ENCODE measurements at regions not wholly inside any gene's neighbourhood (a gene's known extent, or its start where the extent isn't known, plus 50 kb on each side); places are given as distances from the start of the nearest gene placed in this dataset.

DNA sequence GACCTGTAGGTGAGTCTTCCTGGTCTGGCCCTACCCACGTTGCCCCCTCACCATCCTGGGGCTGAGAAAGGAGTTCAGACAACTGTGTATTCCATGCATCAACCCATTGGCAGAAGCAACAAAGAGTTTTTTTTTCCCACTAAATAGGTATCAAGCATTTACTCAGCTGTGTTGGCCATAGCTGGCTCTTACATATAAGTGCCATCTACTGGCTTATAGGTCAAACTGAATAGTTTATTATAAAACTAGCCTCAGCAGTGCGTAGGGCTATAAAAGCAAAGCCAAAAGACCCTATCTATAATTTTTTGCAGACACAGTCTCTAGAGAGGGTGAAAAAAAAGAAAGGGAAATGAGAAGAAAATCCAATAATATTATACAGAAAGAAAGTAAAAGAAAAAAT lies 765.2 kb upstream of the MGAT4C start:
- POLR2A ChIA-PET = no interaction called here
- Histone ChIP-seq H3K4me3 (ENCODE audit: low read depth, low read length) (no peak overlapping the region), H3K9me3 (ENCODE audit: control insufficient read depth, insufficient read depth, low read depth, low read length) (no peaks in the 10 kb centered on the region), H3K27ac (ENCODE audit: extremely low read depth, low read depth, low read length) (no peak overlapping the region), H3K4me1 (ENCODE audit: control insufficient read depth, insufficient read depth, low read length) (no peaks in the 10 kb centered on the region), H3K36me3 (ENCODE audit: control insufficient read depth in 2 of 2, insufficient read depth in 1 of 2, low read length in 2 of 2) (no peaks in the 10 kb centered on the region)
- TF ChIP-seq ZNF549 (tag by site-specific recombination; IDR thresholded peaks at IDR 0.05) (no peak), ZNF335 (tag by site-specific recombination; conservative IDR thresholded peaks at IDR 0.05) (no peak), ZBTB8A (tag by site-specific recombination; IDR thresholded peaks at IDR 0.05) (no peak), ZNF37A (tag by site-specific recombination; IDR thresholded peaks at IDR 0.05) (no peak), RBAK (tag by site-specific recombination; IDR thresholded peaks at IDR 0.05) (no peak), GLIS2 (tag by site-specific recombination; IDR thresholded peaks at IDR 0.05) (no peak), ZNF473 (tag by site-specific recombination; IDR thresholded peaks at IDR 0.05) (no peak), ZNF155 (tag by site-specific recombination; IDR thresholded peaks at IDR 0.05) (no peak), ZNF544 (tag by site-specific recombination; IDR thresholded peaks at IDR 0.05) (no peak), ZNF510 (tag by site-specific recombination; IDR thresholded peaks at IDR 0.05; ENCODE audit: insufficient replicate concordance) (no peak)
- TF ChIP-seq, protein P1, sequence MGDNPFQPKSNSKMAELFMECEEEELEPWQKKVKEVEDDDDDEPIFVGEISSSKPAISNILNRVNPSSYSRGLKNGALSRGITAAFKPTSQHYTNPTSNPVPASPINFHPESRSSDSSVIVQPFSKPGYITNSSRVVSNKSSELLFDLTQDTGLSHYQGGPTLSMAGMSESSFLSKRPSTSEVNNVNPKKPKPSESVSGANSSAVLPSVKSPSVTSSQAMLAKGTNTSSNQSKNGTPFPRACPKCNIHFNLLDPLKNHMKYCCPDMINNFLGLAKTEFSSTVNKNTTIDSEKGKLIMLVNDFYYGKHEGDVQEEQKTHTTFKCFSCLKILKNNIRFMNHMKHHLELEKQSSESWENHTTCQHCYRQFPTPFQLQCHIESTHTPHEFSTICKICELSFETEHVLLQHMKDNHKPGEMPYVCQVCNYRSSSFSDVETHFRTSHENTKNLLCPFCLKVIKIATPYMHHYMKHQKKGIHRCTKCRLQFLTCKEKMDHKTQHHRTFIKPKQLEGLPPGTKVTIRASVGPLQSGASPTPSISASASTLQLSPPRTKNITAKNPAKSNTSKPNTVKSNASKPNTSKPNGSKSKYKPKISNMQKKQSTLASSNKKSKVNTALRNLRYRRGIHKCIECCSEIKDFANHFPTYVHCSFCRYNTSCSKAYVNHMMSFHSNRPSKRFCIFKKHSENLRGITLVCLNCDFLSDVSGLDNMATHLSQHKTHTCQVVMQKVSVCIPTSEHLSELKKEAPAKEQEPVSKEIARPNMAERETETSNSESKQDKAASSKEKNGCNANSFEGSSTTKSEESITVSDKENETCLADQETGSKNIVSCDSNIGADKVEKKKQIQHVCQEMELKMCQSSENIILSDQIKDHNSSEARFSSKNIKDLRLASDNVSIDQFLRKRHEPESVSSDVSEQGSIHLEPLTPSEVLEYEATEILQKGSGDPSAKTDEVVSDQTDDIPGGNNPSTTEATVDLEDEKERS (tag by site-specific recombination; IDR thresholded peaks at IDR 0.05) = no peak
- TF ChIP-seq, protein P2, sequence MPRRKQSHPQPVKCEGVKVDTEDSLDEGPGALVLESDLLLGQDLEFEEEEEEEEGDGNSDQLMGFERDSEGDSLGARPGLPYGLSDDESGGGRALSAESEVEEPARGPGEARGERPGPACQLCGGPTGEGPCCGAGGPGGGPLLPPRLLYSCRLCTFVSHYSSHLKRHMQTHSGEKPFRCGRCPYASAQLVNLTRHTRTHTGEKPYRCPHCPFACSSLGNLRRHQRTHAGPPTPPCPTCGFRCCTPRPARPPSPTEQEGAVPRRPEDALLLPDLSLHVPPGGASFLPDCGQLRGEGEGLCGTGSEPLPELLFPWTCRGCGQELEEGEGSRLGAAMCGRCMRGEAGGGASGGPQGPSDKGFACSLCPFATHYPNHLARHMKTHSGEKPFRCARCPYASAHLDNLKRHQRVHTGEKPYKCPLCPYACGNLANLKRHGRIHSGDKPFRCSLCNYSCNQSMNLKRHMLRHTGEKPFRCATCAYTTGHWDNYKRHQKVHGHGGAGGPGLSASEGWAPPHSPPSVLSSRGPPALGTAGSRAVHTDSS (tag by site-specific recombination; IDR thresholded peaks at IDR 0.05) = no peak
- TF ChIP-seq, protein P3, sequence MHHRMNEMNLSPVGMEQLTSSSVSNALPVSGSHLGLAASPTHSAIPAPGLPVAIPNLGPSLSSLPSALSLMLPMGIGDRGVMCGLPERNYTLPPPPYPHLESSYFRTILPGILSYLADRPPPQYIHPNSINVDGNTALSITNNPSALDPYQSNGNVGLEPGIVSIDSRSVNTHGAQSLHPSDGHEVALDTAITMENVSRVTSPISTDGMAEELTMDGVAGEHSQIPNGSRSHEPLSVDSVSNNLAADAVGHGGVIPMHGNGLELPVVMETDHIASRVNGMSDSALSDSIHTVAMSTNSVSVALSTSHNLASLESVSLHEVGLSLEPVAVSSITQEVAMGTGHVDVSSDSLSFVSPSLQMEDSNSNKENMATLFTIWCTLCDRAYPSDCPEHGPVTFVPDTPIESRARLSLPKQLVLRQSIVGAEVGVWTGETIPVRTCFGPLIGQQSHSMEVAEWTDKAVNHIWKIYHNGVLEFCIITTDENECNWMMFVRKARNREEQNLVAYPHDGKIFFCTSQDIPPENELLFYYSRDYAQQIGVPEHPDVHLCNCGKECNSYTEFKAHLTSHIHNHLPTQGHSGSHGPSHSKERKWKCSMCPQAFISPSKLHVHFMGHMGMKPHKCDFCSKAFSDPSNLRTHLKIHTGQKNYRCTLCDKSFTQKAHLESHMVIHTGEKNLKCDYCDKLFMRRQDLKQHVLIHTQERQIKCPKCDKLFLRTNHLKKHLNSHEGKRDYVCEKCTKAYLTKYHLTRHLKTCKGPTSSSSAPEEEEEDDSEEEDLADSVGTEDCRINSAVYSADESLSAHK (tag by site-specific recombination; IDR thresholded peaks at IDR 0.05) = no peak
- TF ChIP-seq, protein P4, sequence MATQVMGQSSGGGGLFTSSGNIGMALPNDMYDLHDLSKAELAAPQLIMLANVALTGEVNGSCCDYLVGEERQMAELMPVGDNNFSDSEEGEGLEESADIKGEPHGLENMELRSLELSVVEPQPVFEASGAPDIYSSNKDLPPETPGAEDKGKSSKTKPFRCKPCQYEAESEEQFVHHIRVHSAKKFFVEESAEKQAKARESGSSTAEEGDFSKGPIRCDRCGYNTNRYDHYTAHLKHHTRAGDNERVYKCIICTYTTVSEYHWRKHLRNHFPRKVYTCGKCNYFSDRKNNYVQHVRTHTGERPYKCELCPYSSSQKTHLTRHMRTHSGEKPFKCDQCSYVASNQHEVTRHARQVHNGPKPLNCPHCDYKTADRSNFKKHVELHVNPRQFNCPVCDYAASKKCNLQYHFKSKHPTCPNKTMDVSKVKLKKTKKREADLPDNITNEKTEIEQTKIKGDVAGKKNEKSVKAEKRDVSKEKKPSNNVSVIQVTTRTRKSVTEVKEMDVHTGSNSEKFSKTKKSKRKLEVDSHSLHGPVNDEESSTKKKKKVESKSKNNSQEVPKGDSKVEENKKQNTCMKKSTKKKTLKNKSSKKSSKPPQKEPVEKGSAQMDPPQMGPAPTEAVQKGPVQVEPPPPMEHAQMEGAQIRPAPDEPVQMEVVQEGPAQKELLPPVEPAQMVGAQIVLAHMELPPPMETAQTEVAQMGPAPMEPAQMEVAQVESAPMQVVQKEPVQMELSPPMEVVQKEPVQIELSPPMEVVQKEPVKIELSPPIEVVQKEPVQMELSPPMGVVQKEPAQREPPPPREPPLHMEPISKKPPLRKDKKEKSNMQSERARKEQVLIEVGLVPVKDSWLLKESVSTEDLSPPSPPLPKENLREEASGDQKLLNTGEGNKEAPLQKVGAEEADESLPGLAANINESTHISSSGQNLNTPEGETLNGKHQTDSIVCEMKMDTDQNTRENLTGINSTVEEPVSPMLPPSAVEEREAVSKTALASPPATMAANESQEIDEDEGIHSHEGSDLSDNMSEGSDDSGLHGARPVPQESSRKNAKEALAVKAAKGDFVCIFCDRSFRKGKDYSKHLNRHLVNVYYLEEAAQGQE (tag by site-specific recombination; IDR thresholded peaks at IDR 0.05) = no peak
- TF ChIP-seq, protein P5, sequence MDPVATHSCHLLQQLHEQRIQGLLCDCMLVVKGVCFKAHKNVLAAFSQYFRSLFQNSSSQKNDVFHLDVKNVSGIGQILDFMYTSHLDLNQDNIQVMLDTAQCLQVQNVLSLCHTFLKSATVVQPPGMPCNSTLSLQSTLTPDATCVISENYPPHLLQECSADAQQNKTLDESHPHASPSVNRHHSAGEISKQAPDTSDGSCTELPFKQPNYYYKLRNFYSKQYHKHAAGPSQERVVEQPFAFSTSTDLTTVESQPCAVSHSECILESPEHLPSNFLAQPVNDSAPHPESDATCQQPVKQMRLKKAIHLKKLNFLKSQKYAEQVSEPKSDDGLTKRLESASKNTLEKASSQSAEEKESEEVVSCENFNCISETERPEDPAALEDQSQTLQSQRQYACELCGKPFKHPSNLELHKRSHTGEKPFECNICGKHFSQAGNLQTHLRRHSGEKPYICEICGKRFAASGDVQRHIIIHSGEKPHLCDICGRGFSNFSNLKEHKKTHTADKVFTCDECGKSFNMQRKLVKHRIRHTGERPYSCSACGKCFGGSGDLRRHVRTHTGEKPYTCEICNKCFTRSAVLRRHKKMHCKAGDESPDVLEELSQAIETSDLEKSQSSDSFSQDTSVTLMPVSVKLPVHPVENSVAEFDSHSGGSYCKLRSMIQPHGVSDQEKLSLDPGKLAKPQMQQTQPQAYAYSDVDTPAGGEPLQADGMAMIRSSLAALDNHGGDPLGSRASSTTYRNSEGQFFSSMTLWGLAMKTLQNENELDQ (tag by site-specific recombination; IDR thresholded peaks at IDR 0.05; ENCODE audit: low read depth) = no peak
- TF ChIP-seq, protein P6, sequence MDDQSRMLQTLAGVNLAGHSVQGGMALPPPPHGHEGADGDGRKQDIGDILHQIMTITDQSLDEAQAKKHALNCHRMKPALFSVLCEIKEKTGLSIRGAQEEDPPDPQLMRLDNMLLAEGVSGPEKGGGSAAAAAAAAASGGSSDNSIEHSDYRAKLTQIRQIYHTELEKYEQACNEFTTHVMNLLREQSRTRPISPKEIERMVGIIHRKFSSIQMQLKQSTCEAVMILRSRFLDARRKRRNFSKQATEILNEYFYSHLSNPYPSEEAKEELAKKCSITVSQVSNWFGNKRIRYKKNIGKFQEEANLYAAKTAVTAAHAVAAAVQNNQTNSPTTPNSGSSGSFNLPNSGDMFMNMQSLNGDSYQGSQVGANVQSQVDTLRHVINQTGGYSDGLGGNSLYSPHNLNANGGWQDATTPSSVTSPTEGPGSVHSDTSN (CRISPR knock-in tag; IDR thresholded peaks at IDR 0.05) = no peak
- CTCF ChIA-PET = no interaction called here
